PFSK-1 (cell line): ENCODE measurements at regions not wholly inside any gene's neighbourhood (a gene's known extent, or its start where the extent isn't known, plus 50 kb on each side); places are given as distances from the start of the nearest gene placed in this dataset.

Experiments used
- FOXP2 ChIP-seq: optimal IDR thresholded peaks from 2 replicates; pipeline ENCODE3; 2011; ENCODE audit warnings: borderline replicate concordance, control low read depth, inconsistent platforms; ENCODE audit not compliant: insufficient read depth; ENCODE audit errors: extremely low read length, extremely low read depth
- POLR2AphosphoS5 ChIP-seq: IDR thresholded peaks from 2 replicates; pipeline ENCODE4 v1.6.1; 2012; ENCODE audit warnings: low read depth, mild to moderate bottlenecking, control low read depth, low read length, moderate library complexity
- REST ChIP-seq, 2 experiments: IDR thresholded peaks; 2 replicates each; pipeline versions ENCODE4 v1.6.1 to v1.8.0; 2011 to 2012; ENCODE audit warnings: low read depth in 2 of 2, low read length in 2 of 2, control low read depth in 1 of 2, inconsistent platforms in 1 of 2, mild to moderate bottlenecking in 1 of 2, moderate library complexity in 1 of 2; ENCODE audit not compliant: insufficient read depth in 1 of 2
- SIN3A ChIP-seq: IDR thresholded peaks from 2 replicates; pipeline ENCODE4 v1.6.1; 2012; ENCODE audit warnings: mild to moderate bottlenecking, low read length, moderate library complexity, borderline replicate concordance; ENCODE audit not compliant: insufficient read depth

- TF ChIP-seq REST (IDR thresholded peaks at IDR 0.05; ENCODE audit: insufficient read depth in 1 of 2, low read depth in 2 of 2, low read length in 2 of 2), result no peak
- no peak for TF ChIP-seq FOXP2
- TF ChIP-seq POLR2AphosphoS5, result no peak
- no peak for TF ChIP-seq SIN3A
These were observed 233.2 kb upstream of the CXADR start for GRCh38 chr21:17279663-17280062.
